Suprapubic skin (tissue), 3 donors: ENCODE measurements at regions not wholly inside any gene's neighbourhood (a gene's known extent, or its start where the extent isn't known, plus 50 kb on each side); places are given as distances from the start of the nearest gene placed in this dataset.

Experiments
- EP300 ChIP-seq: sonication (generic); formaldehyde crosslinking; IDR thresholded peaks from one replicate; pipeline ENCODE4 v1.6.1; 2017; ENCODE audit warnings: antibody characterized with exemption
- POLR2A ChIP-seq, 2 donors: fragments of 450-650 bp; IDR thresholded peaks; one replicate each; pipeline ENCODE4 v1.6.1; 2017; ENCODE audit warnings: antibody characterized with exemption in 2 of 2, mild to moderate bottlenecking in 2 of 2, moderate library complexity in 2 of 2
- TF ChIP-seq, protein P1 (sequence below), 2 donors: fragments of 200-600 bp in 1 of 2; fragments of 450-650 bp in 1 of 2; sonication (generic) in 1 of 2; IDR thresholded peaks; one replicate each; pipeline ENCODE4 v1.5.1; 2016 to 2019; ENCODE audit warnings: antibody characterized with exemption in 2 of 2, mild to moderate bottlenecking in 1 of 2, moderate library complexity in 1 of 2

DNA sequence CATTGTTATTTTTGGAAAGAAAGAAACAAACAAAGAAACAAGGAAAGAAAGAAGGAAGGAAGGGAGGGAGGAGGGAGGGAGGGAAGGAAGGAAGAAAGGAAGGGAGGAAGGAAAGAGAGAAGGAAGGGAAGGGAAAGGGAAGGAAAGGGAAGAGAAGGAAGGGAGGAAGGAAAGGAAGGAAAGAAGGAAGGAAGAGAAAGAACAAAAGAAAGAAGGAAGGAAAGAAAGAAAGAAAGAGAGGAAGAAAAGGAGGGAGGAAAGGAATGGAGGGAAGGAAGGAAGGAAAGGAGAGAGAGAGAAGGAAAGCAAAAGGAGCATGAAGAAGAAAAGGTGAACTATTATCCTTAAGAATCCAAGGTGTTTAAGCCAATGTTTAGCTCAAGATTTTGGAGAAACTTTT, 262.7 kb upstream of the STT3B start:
- TF ChIP-seq, protein P1, sequence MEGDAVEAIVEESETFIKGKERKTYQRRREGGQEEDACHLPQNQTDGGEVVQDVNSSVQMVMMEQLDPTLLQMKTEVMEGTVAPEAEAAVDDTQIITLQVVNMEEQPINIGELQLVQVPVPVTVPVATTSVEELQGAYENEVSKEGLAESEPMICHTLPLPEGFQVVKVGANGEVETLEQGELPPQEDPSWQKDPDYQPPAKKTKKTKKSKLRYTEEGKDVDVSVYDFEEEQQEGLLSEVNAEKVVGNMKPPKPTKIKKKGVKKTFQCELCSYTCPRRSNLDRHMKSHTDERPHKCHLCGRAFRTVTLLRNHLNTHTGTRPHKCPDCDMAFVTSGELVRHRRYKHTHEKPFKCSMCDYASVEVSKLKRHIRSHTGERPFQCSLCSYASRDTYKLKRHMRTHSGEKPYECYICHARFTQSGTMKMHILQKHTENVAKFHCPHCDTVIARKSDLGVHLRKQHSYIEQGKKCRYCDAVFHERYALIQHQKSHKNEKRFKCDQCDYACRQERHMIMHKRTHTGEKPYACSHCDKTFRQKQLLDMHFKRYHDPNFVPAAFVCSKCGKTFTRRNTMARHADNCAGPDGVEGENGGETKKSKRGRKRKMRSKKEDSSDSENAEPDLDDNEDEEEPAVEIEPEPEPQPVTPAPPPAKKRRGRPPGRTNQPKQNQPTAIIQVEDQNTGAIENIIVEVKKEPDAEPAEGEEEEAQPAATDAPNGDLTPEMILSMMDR (IDR thresholded peaks at IDR 0.05) = no peak
- no peak for TF ChIP-seq EP300
- TF ChIP-seq POLR2A (IDR thresholded peaks at IDR 0.05) = no peak
